GM12872 (cell line): ENCODE measurements at regions not wholly inside any gene's neighbourhood (a gene's known extent, or its start where the extent isn't known, plus 50 kb on each side); places are given as distances from the start of the nearest gene placed in this dataset.

Source experiments
- TF ChIP-seq, protein P1 (sequence below): IDR thresholded peaks from 3 replicates; pipeline ENCODE4 v1.5.1; 2011; ENCODE audit warnings: low read depth, mild to moderate bottlenecking, low read length, moderate library complexity; ENCODE audit not compliant: insufficient read depth

- TF ChIP-seq, protein P1, sequence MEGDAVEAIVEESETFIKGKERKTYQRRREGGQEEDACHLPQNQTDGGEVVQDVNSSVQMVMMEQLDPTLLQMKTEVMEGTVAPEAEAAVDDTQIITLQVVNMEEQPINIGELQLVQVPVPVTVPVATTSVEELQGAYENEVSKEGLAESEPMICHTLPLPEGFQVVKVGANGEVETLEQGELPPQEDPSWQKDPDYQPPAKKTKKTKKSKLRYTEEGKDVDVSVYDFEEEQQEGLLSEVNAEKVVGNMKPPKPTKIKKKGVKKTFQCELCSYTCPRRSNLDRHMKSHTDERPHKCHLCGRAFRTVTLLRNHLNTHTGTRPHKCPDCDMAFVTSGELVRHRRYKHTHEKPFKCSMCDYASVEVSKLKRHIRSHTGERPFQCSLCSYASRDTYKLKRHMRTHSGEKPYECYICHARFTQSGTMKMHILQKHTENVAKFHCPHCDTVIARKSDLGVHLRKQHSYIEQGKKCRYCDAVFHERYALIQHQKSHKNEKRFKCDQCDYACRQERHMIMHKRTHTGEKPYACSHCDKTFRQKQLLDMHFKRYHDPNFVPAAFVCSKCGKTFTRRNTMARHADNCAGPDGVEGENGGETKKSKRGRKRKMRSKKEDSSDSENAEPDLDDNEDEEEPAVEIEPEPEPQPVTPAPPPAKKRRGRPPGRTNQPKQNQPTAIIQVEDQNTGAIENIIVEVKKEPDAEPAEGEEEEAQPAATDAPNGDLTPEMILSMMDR, result no peak
These were observed 222.0 kb upstream of the SGK1 start for GRCh38 chr6:134539865-134540323.

GRCh38 chr6:134537146-134537555, 219.2 kb upstream of the SGK1 start:
- TF ChIP-seq, protein P1, result no peak

- TF ChIP-seq, protein P1, result no peak
These were observed 217.9 kb upstream of the SGK1 start for GRCh38 chr6:134535831-134536230.

- TF ChIP-seq, protein P1, result no peak
These were observed 216.8 kb upstream of the SGK1 start for GRCh38 chr6:134534708-134535149.

- TF ChIP-seq, protein P1, result no peak
These were observed 216.1 kb upstream of the SGK1 start for GRCh38 chr6:134533991-134534390.

- TF ChIP-seq, protein P1, result no peak
These were observed 215.0 kb upstream of the SGK1 start for GRCh38 chr6:134532694-134533624.

- TF ChIP-seq, protein P1, result no peak
These were observed 213.7 kb upstream of the SGK1 start for GRCh38 chr6:134531611-134532010.
